ENCODE measurements at regions not wholly inside any gene's neighbourhood (a gene's known extent, or its start where the extent isn't known, plus 50 kb on each side); places are given as distances from the start of the nearest gene placed in this dataset.
A peak's percentile ranks its signal among the peaks of the same experiment; 100 is the strongest.
"Not testable (repeated sequence)": the region's sequence is repeated elsewhere in the genome, so short reads cannot be mapped to it uniquely, and the experiment has no call there.

DNA sequence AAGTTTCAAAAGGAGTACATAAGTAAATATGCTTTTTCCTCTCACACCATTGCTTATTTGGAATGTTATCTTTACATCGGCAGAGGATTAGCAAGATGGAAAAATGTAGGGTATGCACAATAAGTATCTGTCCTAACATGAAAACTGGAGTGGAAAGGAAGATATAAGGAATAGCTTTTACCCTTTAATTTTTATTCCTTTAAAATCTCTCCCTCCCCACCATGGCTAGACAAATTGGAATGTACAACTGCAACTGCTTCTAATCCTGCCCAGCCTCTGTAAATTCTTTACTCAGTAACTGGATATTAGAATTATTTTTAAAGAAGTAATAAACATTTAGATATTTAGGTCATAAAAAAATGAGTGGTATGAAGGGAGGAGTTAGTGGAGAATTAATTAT is 171.5 kb downstream of the PCDH18 start:
- TF ChIP-seq TOX (CRISPR knock-in tag; IDR thresholded peaks at IDR 0.05; ENCODE audit: borderline replicate concordance) (no peak), ESRRG (CRISPR knock-in tag; IDR thresholded peaks at IDR 0.05) (no peak), ZNF565 (CRISPR knock-in tag; conservative IDR thresholded peaks at IDR 0.05; ENCODE audit: low read depth) (no peak), ISL1 (CRISPR knock-in tag; IDR thresholded peaks at IDR 0.05) (no peak), PPARA (CRISPR knock-in tag; IDR thresholded peaks at IDR 0.05; ENCODE audit: borderline replicate concordance) (no peak), ZNF70 (CRISPR knock-in tag; IDR thresholded peaks at IDR 0.05) (no peak), ZC3H10 (CRISPR knock-in tag; IDR thresholded peaks at IDR 0.05) (no peak), RARB (CRISPR knock-in tag; IDR thresholded peaks at IDR 0.05) (no peak), SNAI2 (CRISPR knock-in tag; IDR thresholded peaks at IDR 0.05) (no peak), ZFP3 (CRISPR knock-in tag; IDR thresholded peaks at IDR 0.05) (no peak)
- TF ChIP-seq, protein P1, sequence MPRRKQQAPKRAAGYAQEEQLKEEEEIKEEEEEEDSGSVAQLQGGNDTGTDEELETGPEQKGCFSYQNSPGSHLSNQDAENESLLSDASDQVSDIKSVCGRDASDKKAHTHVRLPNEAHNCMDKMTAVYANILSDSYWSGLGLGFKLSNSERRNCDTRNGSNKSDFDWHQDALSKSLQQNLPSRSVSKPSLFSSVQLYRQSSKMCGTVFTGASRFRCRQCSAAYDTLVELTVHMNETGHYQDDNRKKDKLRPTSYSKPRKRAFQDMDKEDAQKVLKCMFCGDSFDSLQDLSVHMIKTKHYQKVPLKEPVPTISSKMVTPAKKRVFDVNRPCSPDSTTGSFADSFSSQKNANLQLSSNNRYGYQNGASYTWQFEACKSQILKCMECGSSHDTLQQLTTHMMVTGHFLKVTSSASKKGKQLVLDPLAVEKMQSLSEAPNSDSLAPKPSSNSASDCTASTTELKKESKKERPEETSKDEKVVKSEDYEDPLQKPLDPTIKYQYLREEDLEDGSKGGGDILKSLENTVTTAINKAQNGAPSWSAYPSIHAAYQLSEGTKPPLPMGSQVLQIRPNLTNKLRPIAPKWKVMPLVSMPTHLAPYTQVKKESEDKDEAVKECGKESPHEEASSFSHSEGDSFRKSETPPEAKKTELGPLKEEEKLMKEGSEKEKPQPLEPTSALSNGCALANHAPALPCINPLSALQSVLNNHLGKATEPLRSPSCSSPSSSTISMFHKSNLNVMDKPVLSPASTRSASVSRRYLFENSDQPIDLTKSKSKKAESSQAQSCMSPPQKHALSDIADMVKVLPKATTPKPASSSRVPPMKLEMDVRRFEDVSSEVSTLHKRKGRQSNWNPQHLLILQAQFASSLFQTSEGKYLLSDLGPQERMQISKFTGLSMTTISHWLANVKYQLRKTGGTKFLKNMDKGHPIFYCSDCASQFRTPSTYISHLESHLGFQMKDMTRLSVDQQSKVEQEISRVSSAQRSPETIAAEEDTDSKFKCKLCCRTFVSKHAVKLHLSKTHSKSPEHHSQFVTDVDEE (CRISPR knock-in tag; IDR thresholded peaks at IDR 0.05), result no peak
- ATAC-seq, result peak; percentile 52

DNA sequence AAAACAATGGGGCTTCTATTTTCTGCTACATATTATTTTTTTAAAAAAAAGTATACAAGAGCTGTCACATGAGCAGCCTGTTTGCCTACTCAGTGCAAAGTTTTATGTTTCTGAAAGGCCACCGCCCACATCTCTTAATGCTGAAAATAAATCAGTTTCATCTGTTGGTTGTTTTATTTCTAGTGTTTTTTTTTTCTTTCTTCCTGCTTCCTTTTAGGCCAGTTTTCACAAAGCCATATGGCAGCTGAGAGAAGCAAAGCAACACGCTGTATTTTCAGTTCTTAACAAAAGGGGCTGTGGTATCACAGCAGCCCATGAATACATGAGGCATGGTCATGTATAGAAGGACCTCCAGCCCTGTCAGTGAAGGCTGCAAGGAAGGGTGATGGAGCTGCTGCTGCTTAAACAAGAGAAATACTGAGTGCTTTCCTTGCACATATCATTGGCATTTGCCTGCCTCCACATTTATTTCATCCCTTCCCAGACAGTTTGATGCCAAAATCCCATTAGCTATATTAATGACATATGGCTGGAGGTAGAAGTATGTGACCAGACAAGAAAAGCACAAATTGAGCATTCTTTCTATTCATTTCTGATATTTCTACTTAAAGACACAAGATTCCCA is 172.5 kb downstream of the PCDH18 start:
- TF ChIP-seq, protein P2, sequence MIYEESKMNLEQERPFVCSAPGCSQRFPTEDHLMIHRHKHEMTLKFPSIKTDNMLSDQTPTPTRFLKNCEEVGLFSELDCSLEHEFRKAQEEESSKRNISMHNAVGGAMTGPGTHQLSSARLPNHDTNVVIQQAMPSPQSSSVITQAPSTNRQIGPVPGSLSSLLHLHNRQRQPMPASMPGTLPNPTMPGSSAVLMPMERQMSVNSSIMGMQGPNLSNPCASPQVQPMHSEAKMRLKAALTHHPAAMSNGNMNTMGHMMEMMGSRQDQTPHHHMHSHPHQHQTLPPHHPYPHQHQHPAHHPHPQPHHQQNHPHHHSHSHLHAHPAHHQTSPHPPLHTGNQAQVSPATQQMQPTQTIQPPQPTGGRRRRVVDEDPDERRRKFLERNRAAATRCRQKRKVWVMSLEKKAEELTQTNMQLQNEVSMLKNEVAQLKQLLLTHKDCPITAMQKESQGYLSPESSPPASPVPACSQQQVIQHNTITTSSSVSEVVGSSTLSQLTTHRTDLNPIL (CRISPR knock-in tag; IDR thresholded peaks at IDR 0.05; ENCODE audit: low read depth), result no peak
- TF ChIP-seq TCF4 (CRISPR knock-in tag; IDR thresholded peaks at IDR 0.05; ENCODE audit: borderline replicate concordance) (no peak), ISL1 (CRISPR knock-in tag; IDR thresholded peaks at IDR 0.05) (peak; percentile 84), ZNF565 (CRISPR knock-in tag; conservative IDR thresholded peaks at IDR 0.05; ENCODE audit: low read depth) (no peak), ZNF8 (CRISPR knock-in tag; IDR thresholded peaks at IDR 0.05) (no peak)
- ATAC-seq, result peak; percentile 91

DNA sequence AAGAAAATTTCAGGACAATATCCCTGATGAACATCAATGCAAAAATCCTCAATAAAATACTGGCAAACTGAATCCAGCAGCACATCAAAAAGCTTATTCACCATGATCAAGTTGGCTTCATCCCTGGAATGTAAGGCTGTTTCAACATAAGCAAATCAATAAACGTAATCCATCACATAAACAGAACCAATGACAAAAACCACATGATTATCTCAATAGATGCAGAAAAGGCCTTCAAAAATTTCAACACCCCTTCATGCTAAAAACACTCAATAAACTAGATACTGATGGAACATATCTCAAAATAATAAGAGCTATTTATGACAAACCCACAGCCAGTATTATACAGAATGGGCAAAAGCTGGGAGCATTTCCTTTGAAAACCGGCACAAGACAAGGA is 177.7 kb downstream of the PCDH18 start:
- not testable (repeated sequence) for ATAC-seq

DNA sequence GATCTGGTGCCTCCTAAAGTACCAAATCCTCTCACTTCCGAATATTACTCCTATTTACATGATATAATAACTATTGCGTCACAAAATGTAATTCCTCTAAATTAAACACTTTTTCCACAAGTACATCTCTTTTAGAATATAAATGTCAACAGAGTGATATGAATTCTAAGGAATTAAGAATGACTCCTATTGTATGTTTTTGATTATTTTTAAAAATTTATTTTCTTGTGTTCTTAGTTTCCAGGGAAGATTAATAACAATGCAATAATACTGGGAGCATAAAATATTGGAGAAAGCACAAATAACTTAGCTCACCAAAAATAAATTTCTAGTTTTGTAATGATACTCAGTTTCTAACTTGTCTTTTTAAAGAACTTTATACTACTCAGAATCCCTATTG is 184.9 kb downstream of the PCDH18 start:
- TF ChIP-seq RARB (CRISPR knock-in tag; IDR thresholded peaks at IDR 0.05) (no peak), ARNTL (CRISPR knock-in tag; IDR thresholded peaks at IDR 0.05; ENCODE audit: borderline replicate concordance, low read depth) (no peak), ZFP30 (CRISPR knock-in tag; IDR thresholded peaks at IDR 0.05) (no peak), ZNF565 (CRISPR knock-in tag; conservative IDR thresholded peaks at IDR 0.05; ENCODE audit: low read depth) (no peak), ZC3H10 (CRISPR knock-in tag; IDR thresholded peaks at IDR 0.05) (no peak), CSDC2 (CRISPR knock-in tag; IDR thresholded peaks at IDR 0.05) (no peak), SNAI2 (CRISPR knock-in tag; IDR thresholded peaks at IDR 0.05) (no peak), ZNF70 (CRISPR knock-in tag; IDR thresholded peaks at IDR 0.05) (no peak), PPARA (CRISPR knock-in tag; IDR thresholded peaks at IDR 0.05; ENCODE audit: borderline replicate concordance) (no peak), GLIS3 (CRISPR knock-in tag; IDR thresholded peaks at IDR 0.05) (no peak), TOX (CRISPR knock-in tag; IDR thresholded peaks at IDR 0.05; ENCODE audit: borderline replicate concordance) (no peak), BACH2 (CRISPR knock-in tag; IDR thresholded peaks at IDR 0.05; ENCODE audit: borderline replicate concordance) (no peak), TCF4 (CRISPR knock-in tag; IDR thresholded peaks at IDR 0.05; ENCODE audit: borderline replicate concordance) (no peak), ZFP3 (CRISPR knock-in tag; IDR thresholded peaks at IDR 0.05) (no peak)
- TF ChIP-seq, protein P2 (CRISPR knock-in tag; IDR thresholded peaks at IDR 0.05; ENCODE audit: low read depth), result no peak
- TF ChIP-seq, protein P3, sequence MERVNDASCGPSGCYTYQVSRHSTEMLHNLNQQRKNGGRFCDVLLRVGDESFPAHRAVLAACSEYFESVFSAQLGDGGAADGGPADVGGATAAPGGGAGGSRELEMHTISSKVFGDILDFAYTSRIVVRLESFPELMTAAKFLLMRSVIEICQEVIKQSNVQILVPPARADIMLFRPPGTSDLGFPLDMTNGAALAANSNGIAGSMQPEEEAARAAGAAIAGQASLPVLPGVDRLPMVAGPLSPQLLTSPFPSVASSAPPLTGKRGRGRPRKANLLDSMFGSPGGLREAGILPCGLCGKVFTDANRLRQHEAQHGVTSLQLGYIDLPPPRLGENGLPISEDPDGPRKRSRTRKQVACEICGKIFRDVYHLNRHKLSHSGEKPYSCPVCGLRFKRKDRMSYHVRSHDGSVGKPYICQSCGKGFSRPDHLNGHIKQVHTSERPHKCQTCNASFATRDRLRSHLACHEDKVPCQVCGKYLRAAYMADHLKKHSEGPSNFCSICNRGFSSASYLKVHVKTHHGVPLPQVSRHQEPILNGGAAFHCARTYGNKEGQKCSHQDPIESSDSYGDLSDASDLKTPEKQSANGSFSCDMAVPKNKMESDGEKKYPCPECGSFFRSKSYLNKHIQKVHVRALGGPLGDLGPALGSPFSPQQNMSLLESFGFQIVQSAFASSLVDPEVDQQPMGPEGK (CRISPR knock-in tag; IDR thresholded peaks at IDR 0.05; ENCODE audit: borderline replicate concordance), result no peak
- no peak for ATAC-seq

Data from SK-N-SH treated with all-trans-retinoic acid at 6 μM for 48 hours (cell line).